Breast epithelium (tissue), 3 donors: ENCODE measurements at regions not wholly inside any gene's neighbourhood (a gene's known extent, or its start where the extent isn't known, plus 50 kb on each side); places are given as distances from the start of the nearest gene placed in this dataset.

Source experiments
- CTCF ChIP-seq, 3 donors: fragments of 450-650 bp; IDR thresholded peaks; one replicate each; pipeline ENCODE4 v1.5.1; 2016 to 2017; ENCODE audit warnings: antibody characterized with exemption in 3 of 3, mild to moderate bottlenecking in 3 of 3, moderate library complexity in 3 of 3
- POLR2A ChIP-seq: fragments of 450-650 bp; IDR thresholded peaks from one replicate; pipeline ENCODE4 v1.6.1; 2016; ENCODE audit warnings: antibody characterized with exemption, mild to moderate bottlenecking, moderate library complexity
- POLR2AphosphoS5 ChIP-seq, 3 donors: sonication (generic); formaldehyde crosslinking; IDR thresholded peaks; one replicate each; pipeline ENCODE4 v1.6.1; 2017; ENCODE audit warnings: antibody characterized with exemption in 3 of 3

- TF ChIP-seq POLR2A (no peak), POLR2AphosphoS5 (IDR thresholded peaks at IDR 0.05) (no peak), CTCF (IDR thresholded peaks at IDR 0.05) (no peak)
These were observed 452.0 kb downstream of the SPRY1 start for GRCh38 chr4:123848606-123849005.
